BJ (cell line): ENCODE measurements at regions not wholly inside any gene's neighbourhood (a gene's known extent, or its start where the extent isn't known, plus 50 kb on each side); places are given as distances from the start of the nearest gene placed in this dataset.
A peak's percentile ranks its signal among the peaks of the same experiment; 100 is the strongest.

ENCODE experiments used
- CTCF ChIA-PET: fragments of 350-600 bp; formaldehyde crosslinking; extraction: SDS; loops from one replicate; lab custom pipeline; 2021; ENCODE audit warnings: antibody characterized with exemption, inconsistent platforms; lab: Yijun Ruan, JAX
- POLR2A ChIA-PET: fragments of 300-600 bp; sonication (Branson Sonifier 250); formaldehyde crosslinking; extraction: SDS; loops from one replicate; lab custom pipeline; 2021; ENCODE audit warnings: antibody characterized with exemption; lab: Charles Lee
- DNase-seq: peaks from one replicate; pipeline ENCODE4 v3.0.0-alpha.2; 2011; ENCODE audit warnings: low read depth
- H3K27me3 ChIP-seq: 2 replicates; pipeline ENCODE4 v1.6.0; 2011; ENCODE audit warnings: low read length; ENCODE audit not compliant: control insufficient read depth, insufficient read depth
- H3K36me3 ChIP-seq: 2 replicates; pipeline ENCODE4 v1.5.1; 2011; ENCODE audit warnings: low read length; ENCODE audit not compliant: control insufficient read depth, insufficient read depth
- H3K4me3 ChIP-seq: 2 replicates; pipeline ENCODE4 v1.5.1; 2011; ENCODE audit warnings: low read depth, mild to moderate bottlenecking, control low read depth, low read length
- TF ChIP-seq, protein P1 (sequence below): IDR thresholded peaks from 2 replicates; pipeline ENCODE4 v1.5.1; 2011; ENCODE audit warnings: low read depth, mild to moderate bottlenecking, control low read depth, inconsistent platforms, low read length, moderate library complexity; ENCODE audit not compliant: insufficient read depth

DNA sequence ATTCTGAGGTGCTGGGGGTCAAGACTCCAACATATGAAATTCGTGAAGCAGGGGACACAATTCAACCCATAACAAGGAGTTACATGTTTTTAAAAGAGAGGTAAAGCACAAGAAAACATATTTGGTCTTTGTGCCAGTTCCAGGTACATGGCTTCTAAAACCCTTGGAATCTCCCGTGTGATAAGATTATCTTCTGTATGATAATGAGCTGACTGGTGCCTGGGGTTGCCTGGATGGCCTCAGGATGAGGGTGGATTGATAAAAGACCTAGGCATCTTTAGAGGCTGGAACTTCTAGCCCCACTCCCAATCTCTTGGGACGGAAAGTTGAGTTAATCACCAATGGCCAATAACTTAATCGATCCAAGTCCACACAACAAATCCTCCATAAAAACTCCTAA, 87.0 kb downstream of the FAM217A start:
- CTCF ChIA-PET = interaction anchor here (0.7 to 1.1 kb wide), 2 partner anchors 13 to 143 kb away, joined by 3 to 6 read pairs; partner anchors contain the start of gene FAM50B
- H3K4me3 ChIP-seq = no peak overlapping the region
- TF ChIP-seq, protein P1, sequence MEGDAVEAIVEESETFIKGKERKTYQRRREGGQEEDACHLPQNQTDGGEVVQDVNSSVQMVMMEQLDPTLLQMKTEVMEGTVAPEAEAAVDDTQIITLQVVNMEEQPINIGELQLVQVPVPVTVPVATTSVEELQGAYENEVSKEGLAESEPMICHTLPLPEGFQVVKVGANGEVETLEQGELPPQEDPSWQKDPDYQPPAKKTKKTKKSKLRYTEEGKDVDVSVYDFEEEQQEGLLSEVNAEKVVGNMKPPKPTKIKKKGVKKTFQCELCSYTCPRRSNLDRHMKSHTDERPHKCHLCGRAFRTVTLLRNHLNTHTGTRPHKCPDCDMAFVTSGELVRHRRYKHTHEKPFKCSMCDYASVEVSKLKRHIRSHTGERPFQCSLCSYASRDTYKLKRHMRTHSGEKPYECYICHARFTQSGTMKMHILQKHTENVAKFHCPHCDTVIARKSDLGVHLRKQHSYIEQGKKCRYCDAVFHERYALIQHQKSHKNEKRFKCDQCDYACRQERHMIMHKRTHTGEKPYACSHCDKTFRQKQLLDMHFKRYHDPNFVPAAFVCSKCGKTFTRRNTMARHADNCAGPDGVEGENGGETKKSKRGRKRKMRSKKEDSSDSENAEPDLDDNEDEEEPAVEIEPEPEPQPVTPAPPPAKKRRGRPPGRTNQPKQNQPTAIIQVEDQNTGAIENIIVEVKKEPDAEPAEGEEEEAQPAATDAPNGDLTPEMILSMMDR = no peak
- H3K36me3 ChIP-seq = no peaks in the 10 kb centered on the region
- no peaks in the 10 kb centered on the region for H3K27me3 ChIP-seq
- no peak for DNase-seq
- POLR2A ChIA-PET = no interaction called here

- TF ChIP-seq, protein P1 = no peak
- POLR2A ChIA-PET = interaction anchor here (0.6 kb wide), 1 partner anchor 570 kb away, joined by 3 read pairs; no protein-coding TSS in a partner anchor
- CTCF ChIA-PET = interaction anchor here (1.0 to 3.2 kb wide), 10 partner anchors 9 to 717 kb away, joined by 3 to 18 read pairs (median 4); no protein-coding TSS in a partner anchor
These were observed 82.6 kb downstream of the FAM217A start for GRCh38 chr6:3996349-3996748.

DNA sequence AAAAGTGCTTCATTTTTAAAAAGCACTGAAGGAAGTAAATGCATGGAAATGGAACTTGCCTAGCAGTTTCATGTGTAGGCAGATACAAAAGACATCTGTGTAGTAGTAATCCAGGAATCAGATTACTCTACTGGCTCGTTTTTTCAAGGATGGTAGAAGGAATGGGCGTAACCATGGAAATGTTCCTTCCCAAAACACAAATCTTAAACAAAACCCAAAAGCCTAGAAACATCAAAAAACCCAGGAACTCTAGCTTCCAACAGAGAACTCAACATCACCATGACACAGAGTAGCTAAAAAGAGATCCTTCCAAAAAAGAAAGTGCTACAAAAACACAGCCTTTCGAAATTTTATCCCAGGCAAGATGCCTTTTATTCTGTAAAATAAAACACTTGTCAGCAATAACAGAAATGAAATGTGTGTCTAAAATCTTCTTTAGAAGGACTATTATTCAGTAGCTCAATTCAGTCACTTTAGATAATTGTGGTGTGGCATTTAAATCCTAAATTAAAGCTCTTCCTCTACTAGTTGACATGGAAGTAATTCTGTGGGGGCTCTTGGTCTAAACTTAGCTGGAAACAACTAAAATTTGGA, 81.7 kb downstream of the FAM217A start:
- TF ChIP-seq, protein P1 = no peak
- peak; percentile 65 for DNase-seq
- POLR2A ChIA-PET = interaction anchor here (0.6 to 0.7 kb wide), 3 partner anchors 68 to 571 kb away, joined by 3 to 6 read pairs (median 5); no protein-coding TSS in a partner anchor
- CTCF ChIA-PET = interaction anchor here (0.6 to 3.2 kb wide), 12 partner anchors 8 to 717 kb away, joined by 3 to 18 read pairs (median 4); partner anchors contain the start of gene FAM50B
- Histone ChIP-seq H3K36me3 (no peaks in the 10 kb centered on the region), H3K4me3 (no peak overlapping the region), H3K27me3 (no peaks in the 10 kb centered on the region)

More at GRCh38 chr6:3996349-3996748, 82.6 kb downstream of the FAM217A start:
- Histone ChIP-seq H3K27me3 (no peaks in the 10 kb centered on the region), H3K36me3 (no peaks in the 10 kb centered on the region), H3K4me3 (no peak overlapping the region)
- no peak for DNase-seq

DNA sequence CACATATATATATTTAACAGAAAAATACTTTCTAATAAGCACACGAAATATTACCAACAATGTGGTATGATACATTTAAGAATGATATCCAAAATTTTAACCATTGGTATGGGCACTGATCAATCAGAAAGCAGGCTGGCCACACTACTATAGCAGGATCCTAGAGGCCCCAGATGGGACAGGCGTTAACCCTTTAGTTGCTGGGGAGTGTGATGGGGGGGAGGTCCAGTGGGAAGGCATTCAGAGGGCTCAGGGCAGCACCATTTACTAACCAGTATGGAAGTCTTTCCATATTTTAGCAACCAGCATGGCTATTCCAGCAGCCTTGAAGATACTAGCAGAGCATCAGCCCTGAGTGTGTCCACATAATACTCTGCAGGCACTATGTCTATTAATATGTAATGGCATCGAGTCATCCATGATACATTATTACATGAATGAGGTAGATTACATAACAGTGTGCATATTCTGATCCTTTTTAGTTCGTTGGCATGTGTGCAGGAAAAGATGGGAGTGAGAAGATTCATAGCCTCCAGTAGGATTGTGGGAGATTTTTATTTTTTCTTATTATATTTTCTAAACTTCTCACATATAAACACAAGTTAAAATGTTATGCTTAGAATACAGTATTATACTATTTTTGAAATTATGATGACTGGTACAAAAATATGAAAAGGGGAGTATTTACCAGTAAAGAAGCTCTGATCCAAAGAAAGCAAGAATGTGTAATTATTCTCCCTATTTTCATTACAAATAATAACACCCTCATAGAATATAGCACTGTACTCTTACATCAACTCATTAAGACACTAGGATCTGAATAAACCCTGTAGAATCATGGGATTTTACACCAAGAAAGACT, 78.9 kb downstream of the FAM217A start:
- no peaks in the 10 kb centered on the region; the same call in 1 of the 2 replicates for H3K36me3 ChIP-seq
- TF ChIP-seq, protein P1 = no peak
- ChIA-PET CTCF (no interaction called here), POLR2A (no interaction called here)
- H3K4me3 ChIP-seq = no peak overlapping the region
- no peaks in the 10 kb centered on the region for H3K27me3 ChIP-seq
- no peak for DNase-seq

GRCh38 chr6:4004249-4004648, 74.7 kb downstream of the FAM217A start:
- Histone ChIP-seq H3K4me3 (no peak overlapping the region), H3K27me3 (no peaks in the 10 kb centered on the region), H3K36me3 (no peaks in the 10 kb centered on the region; the same call in 1 of the 2 replicates)
- TF ChIP-seq, protein P1 = no peak
- DNase-seq = no peak
- ChIA-PET POLR2A (no interaction called here), CTCF (interaction anchor here (1.4 kb wide), 1 partner anchor 14 kb away, joined by 4 read pairs; no protein-coding TSS in a partner anchor)
